ENCODE measurements at regions not wholly inside any gene's neighbourhood (a gene's known extent, or its start where the extent isn't known, plus 50 kb on each side); places are given as distances from the start of the nearest gene placed in this dataset.
A peak's percentile ranks its signal among the peaks of the same experiment; 100 is the strongest.

- Histone ChIP-seq H4K20me1 (ENCODE audit: control insufficient read depth, extremely low read depth, insufficient read depth, low read length) (no peaks in the 10 kb centered on the region), H2AFZ (ENCODE audit: low read length) (no peak overlapping the region), H3K4me2 (ENCODE audit: extremely low read depth, insufficient read depth, low read length) (no peak overlapping the region), H3K4me1 (ENCODE audit: control insufficient read depth, extremely low read depth, insufficient read depth, low read length) (no peaks in the 10 kb centered on the region), H3K79me2 (ENCODE audit: control insufficient read depth, insufficient read depth, low read length) (no peaks in the 10 kb centered on the region), H3K9ac (ENCODE audit: insufficient read depth, low read length) (no peak overlapping the region), H3K9me3 (ENCODE audit: control insufficient read depth, insufficient read depth, low read depth, low read length) (no peaks in the 10 kb centered on the region), H3K27me3 (ENCODE audit: control insufficient read depth, insufficient read depth, low read length) (no peaks in the 10 kb centered on the region), H3K27ac (ENCODE audit: insufficient read depth, low read length) (no peak overlapping the region), H3K4me3 (replicated peaks in 1 of 4; ENCODE audit: control extremely low read depth in 1 of 4, insufficient read depth in 1 of 4, low read depth in 3 of 4, low read length in 4 of 4) (no peak overlapping the region), H3K36me3 (ENCODE audit: control insufficient read depth, insufficient read depth, low read length) (no peaks in the 10 kb centered on the region)
- TF ChIP-seq EZH2 (IDR thresholded peaks at IDR 0.05; ENCODE audit: low read length, missing control alignments) (no peak), CTCF (conservative IDR thresholded peaks at IDR 0.05 in 1 of 2, IDR thresholded peaks at IDR 0.05 in 1 of 2; ENCODE audit: low read depth in 1 of 2, low read length in 2 of 2) (no peak)
- peak; percentile 37 to 72 for DNase-seq (ENCODE audit: low read depth in 2 of 2)
Observed at GRCh38 chr16:66204756-66205155, 161.7 kb upstream of the CDH5 start.

GRCh38 chr16:66203476-66203875 lies 163.0 kb upstream of the CDH5 start:
- no peak overlapping the region for H2AFZ ChIP-seq (ENCODE audit: low read length)
- no peaks in the 10 kb centered on the region for H4K20me1 ChIP-seq (ENCODE audit: control insufficient read depth, extremely low read depth, insufficient read depth, low read length)
- no peaks in the 10 kb centered on the region for H3K79me2 ChIP-seq (ENCODE audit: control insufficient read depth, insufficient read depth, low read length)
- DNase-seq (ENCODE audit: low read depth in 2 of 2) = no peak
- no peak overlapping the region for H3K9ac ChIP-seq (ENCODE audit: insufficient read depth, low read length)
- H3K27me3 ChIP-seq (ENCODE audit: control insufficient read depth, insufficient read depth, low read length) = no peaks in the 10 kb centered on the region
- H3K4me1 ChIP-seq (ENCODE audit: control insufficient read depth, extremely low read depth, insufficient read depth, low read length) = no peaks in the 10 kb centered on the region
- H3K27ac ChIP-seq (ENCODE audit: insufficient read depth, low read length) = no peak overlapping the region
- H3K9me3 ChIP-seq (ENCODE audit: control insufficient read depth, insufficient read depth, low read depth, low read length) = no peaks in the 10 kb centered on the region
- no peaks in the 10 kb centered on the region for H3K36me3 ChIP-seq (ENCODE audit: control insufficient read depth, insufficient read depth, low read length)
- no peak overlapping the region for H3K4me3 ChIP-seq (replicated peaks in 1 of 4; ENCODE audit: control extremely low read depth in 1 of 4, insufficient read depth in 1 of 4, low read depth in 3 of 4, low read length in 4 of 4)
- TF ChIP-seq CTCF (conservative IDR thresholded peaks at IDR 0.05 in 1 of 2, IDR thresholded peaks at IDR 0.05 in 1 of 2; ENCODE audit: low read depth in 1 of 2, low read length in 2 of 2) (no peak), EZH2 (IDR thresholded peaks at IDR 0.05; ENCODE audit: low read length, missing control alignments) (no peak)
- H3K4me2 ChIP-seq (ENCODE audit: extremely low read depth, insufficient read depth, low read length) = no peak overlapping the region

- H3K9me3 ChIP-seq (ENCODE audit: control insufficient read depth, insufficient read depth, low read depth, low read length) = no peaks in the 10 kb centered on the region
- H3K27me3 ChIP-seq (ENCODE audit: control insufficient read depth, insufficient read depth, low read length) = no peaks in the 10 kb centered on the region
- no peak overlapping the region for H3K4me3 ChIP-seq (replicated peaks in 1 of 4; ENCODE audit: control extremely low read depth in 1 of 4, insufficient read depth in 1 of 4, low read depth in 3 of 4, low read length in 4 of 4)
- no peaks in the 10 kb centered on the region for H4K20me1 ChIP-seq (ENCODE audit: control insufficient read depth, extremely low read depth, insufficient read depth, low read length)
- DNase-seq (ENCODE audit: low read depth in 2 of 2) = peak in 1 of 2 donors; percentile 52
- no peaks in the 10 kb centered on the region for H3K79me2 ChIP-seq (ENCODE audit: control insufficient read depth, insufficient read depth, low read length)
- TF ChIP-seq EZH2 (IDR thresholded peaks at IDR 0.05; ENCODE audit: low read length, missing control alignments) = no peak
- TF ChIP-seq CTCF (conservative IDR thresholded peaks at IDR 0.05 in 1 of 2, IDR thresholded peaks at IDR 0.05 in 1 of 2; ENCODE audit: low read depth in 1 of 2, low read length in 2 of 2) = no peak
- H3K36me3 ChIP-seq (ENCODE audit: control insufficient read depth, insufficient read depth, low read length) = no peaks in the 10 kb centered on the region
- H3K9ac ChIP-seq (ENCODE audit: insufficient read depth, low read length) = no peak overlapping the region
- no peak overlapping the region for H3K4me2 ChIP-seq (ENCODE audit: extremely low read depth, insufficient read depth, low read length)
- H3K27ac ChIP-seq (ENCODE audit: insufficient read depth, low read length) = no peak overlapping the region
- no peaks in the 10 kb centered on the region for H3K4me1 ChIP-seq (ENCODE audit: control insufficient read depth, extremely low read depth, insufficient read depth, low read length)
- H2AFZ ChIP-seq (ENCODE audit: low read length) = no peak overlapping the region
Observed at GRCh38 chr16:66199189-66199588, 167.3 kb upstream of the CDH5 start.
